WTC11 (cell line): ENCODE measurements at regions not wholly inside any gene's neighbourhood (a gene's known extent, or its start where the extent isn't known, plus 50 kb on each side); places are given as distances from the start of the nearest gene placed in this dataset.
A peak's percentile ranks its signal among the peaks of the same experiment; 100 is the strongest.

Source experiments
- ATAC-seq: fragments of 200-7000 bp; cut with Tn5 transposase; 2 replicates; pipeline ENCODE4 v1.10.0; 2021; ENCODE audit warnings: mild to moderate bottlenecking, moderate library complexity
- CTCF ChIA-PET: fragments of 300-600 bp; sonication (Branson Sonifier 250); formaldehyde crosslinking; loops from one replicate; lab custom pipeline; 2021; ENCODE audit warnings: antibody characterized with exemption; lab: Charles Lee
- POLR2A ChIA-PET: fragments of 350-600 bp; sonication (Branson Sonifier 250); formaldehyde crosslinking; loops from one replicate; lab custom pipeline; 2021; ENCODE audit warnings: antibody characterized with exemption; lab: Charles Lee
- DNase-seq: peaks from one replicate; pipeline ENCODE4 v3.0.0; 2021; ENCODE audit warnings: low spot score
- H3K27ac Mint-ChIP-seq: 2 replicates; pipeline ENCODE4 v1.8.0; 2021; ENCODE audit warnings: mixed read lengths
- H3K27me3 Mint-ChIP-seq: 2 replicates; pipeline ENCODE4 v1.8.0; 2021; ENCODE audit warnings: low read depth, mild to moderate bottlenecking, moderate library complexity, mixed read lengths
- H3K36me3 Mint-ChIP-seq: 2 replicates; pipeline ENCODE4 v1.8.0; 2021; ENCODE audit warnings: mixed read lengths
- H3K4me1 Mint-ChIP-seq: 2 replicates; pipeline ENCODE4 v1.8.0; 2022; ENCODE audit warnings: mixed read lengths
- H3K4me3 Mint-ChIP-seq: 2 replicates; pipeline ENCODE4 v1.8.0; 2021; ENCODE audit warnings: mild to moderate bottlenecking, moderate library complexity, mixed read lengths
- H3K9me3 Mint-ChIP-seq: 2 replicates; pipeline ENCODE4 v1.8.0; 2021; ENCODE audit warnings: mixed read lengths
- CBFB ChIP-seq: sonication (generic); formaldehyde crosslinking; IDR thresholded peaks from 2 replicates; pipeline ENCODE4 v1.8.1; 2022; ENCODE audit warnings: mild to moderate bottlenecking, low read depth, missing genetic modification reagents
- EMX1 ChIP-seq: fragments of 250-450 bp; sonication (Bioruptor Pico); IDR thresholded peaks from 2 replicates; pipeline ENCODE4 v1.8.0; 2021; ENCODE audit warnings: mild to moderate bottlenecking
- GTF2I ChIP-seq: fragments of 250-450 bp; sonication (Bioruptor Pico); conservative IDR thresholded peaks from 2 replicates; pipeline ENCODE4 v1.4.0; 2021; ENCODE audit warnings: mild to moderate bottlenecking
- JAZF1 ChIP-seq: fragments of 250-450 bp; sonication (Bioruptor Pico); IDR thresholded peaks from 2 replicates; pipeline ENCODE4 v1.9.0; 2021; ENCODE audit warnings: moderate library complexity, mild to moderate bottlenecking, inconsistent platforms
- MXD4 ChIP-seq: fragments of 250-450 bp; sonication (Bioruptor Pico); IDR thresholded peaks from 2 replicates; pipeline ENCODE4 v1.8.0; 2021; ENCODE audit warnings: mild to moderate bottlenecking, moderate library complexity, borderline replicate concordance
- RORB ChIP-seq: fragments of 250-450 bp; sonication (Bioruptor Pico); IDR thresholded peaks from 2 replicates; pipeline ENCODE4 v1.9.0; 2021; ENCODE audit warnings: mild to moderate bottlenecking
- SMAD3 ChIP-seq: sonication (generic); formaldehyde crosslinking; IDR thresholded peaks from 2 replicates; pipeline ENCODE4 v1.8.0; 2022; ENCODE audit warnings: missing genetic modification reagents, mild to moderate bottlenecking, borderline replicate concordance
- ZBTB21 ChIP-seq: sonication (generic); formaldehyde crosslinking; IDR thresholded peaks from 2 replicates; pipeline ENCODE4 v1.8.1; 2023; ENCODE audit warnings: mild to moderate bottlenecking, missing genetic modification reagents, borderline replicate concordance
- ZNF121 ChIP-seq: sonication (generic); formaldehyde crosslinking; IDR thresholded peaks from 2 replicates; pipeline ENCODE4 v1.8.0; 2023; ENCODE audit warnings: missing genetic modification reagents
- TF ChIP-seq, protein P1 (sequence below): sonication (generic); formaldehyde crosslinking; IDR thresholded peaks from 2 replicates; pipeline ENCODE4 v1.8.0; 2022; ENCODE audit warnings: missing genetic modification reagents
- TF ChIP-seq, protein P2 (sequence below): sonication (generic); formaldehyde crosslinking; IDR thresholded peaks from 2 replicates; pipeline ENCODE4 v1.8.1; 2022; ENCODE audit warnings: low read depth, mild to moderate bottlenecking, moderate library complexity, missing genetic modification reagents, borderline replicate concordance
- TF ChIP-seq, protein P3 (sequence below): fragments of 250-450 bp; sonication (Bioruptor Pico); IDR thresholded peaks from 2 replicates; pipeline ENCODE4 v1.9.0; 2021; ENCODE audit warnings: mild to moderate bottlenecking
- TF ChIP-seq, protein P4 (sequence below): sonication (generic); formaldehyde crosslinking; IDR thresholded peaks from 2 replicates; pipeline ENCODE4 v1.8.0; 2023; ENCODE audit warnings: missing genetic modification reagents, mild to moderate bottlenecking, borderline replicate concordance

DNA sequence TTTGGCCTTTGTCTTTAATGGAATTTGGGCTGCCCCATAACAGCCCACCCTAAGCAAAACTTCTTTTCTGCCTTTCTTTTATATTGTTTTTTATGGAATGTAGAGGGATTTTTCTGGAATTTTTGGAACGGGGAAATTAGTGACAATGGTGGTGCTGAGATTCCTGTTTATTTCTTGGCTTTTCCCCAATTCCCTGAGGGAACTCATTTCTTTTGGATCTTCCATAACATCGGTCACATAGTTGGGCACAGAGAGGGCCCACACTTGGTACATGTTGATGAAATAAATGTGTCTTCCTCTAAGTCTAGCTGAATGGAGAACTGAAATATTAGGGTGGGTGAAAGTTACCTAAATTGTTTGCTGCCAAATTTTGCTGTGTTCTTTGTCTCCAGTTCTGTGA lies 191.6 kb upstream of the TNP1 start (continued):
- TF ChIP-seq, protein P1, sequence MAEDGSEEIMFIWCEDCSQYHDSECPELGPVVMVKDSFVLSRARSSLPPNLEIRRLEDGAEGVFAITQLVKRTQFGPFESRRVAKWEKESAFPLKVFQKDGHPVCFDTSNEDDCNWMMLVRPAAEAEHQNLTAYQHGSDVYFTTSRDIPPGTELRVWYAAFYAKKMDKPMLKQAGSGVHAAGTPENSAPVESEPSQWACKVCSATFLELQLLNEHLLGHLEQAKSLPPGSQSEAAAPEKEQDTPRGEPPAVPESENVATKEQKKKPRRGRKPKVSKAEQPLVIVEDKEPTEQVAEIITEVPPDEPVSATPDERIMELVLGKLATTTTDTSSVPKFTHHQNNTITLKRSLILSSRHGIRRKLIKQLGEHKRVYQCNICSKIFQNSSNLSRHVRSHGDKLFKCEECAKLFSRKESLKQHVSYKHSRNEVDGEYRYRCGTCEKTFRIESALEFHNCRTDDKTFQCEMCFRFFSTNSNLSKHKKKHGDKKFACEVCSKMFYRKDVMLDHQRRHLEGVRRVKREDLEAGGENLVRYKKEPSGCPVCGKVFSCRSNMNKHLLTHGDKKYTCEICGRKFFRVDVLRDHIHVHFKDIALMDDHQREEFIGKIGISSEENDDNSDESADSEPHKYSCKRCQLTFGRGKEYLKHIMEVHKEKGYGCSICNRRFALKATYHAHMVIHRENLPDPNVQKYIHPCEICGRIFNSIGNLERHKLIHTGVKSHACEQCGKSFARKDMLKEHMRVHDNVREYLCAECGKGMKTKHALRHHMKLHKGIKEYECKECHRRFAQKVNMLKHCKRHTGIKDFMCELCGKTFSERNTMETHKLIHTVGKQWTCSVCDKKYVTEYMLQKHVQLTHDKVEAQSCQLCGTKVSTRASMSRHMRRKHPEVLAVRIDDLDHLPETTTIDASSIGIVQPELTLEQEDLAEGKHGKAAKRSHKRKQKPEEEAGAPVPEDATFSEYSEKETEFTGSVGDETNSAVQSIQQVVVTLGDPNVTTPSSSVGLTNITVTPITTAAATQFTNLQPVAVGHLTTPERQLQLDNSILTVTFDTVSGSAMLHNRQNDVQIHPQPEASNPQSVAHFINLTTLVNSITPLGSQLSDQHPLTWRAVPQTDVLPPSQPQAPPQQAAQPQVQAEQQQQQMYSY (CRISPR knock-in tag): no peak
- no peak for TF ChIP-seq ZNF121 (CRISPR knock-in tag)
- TF ChIP-seq, protein P2, sequence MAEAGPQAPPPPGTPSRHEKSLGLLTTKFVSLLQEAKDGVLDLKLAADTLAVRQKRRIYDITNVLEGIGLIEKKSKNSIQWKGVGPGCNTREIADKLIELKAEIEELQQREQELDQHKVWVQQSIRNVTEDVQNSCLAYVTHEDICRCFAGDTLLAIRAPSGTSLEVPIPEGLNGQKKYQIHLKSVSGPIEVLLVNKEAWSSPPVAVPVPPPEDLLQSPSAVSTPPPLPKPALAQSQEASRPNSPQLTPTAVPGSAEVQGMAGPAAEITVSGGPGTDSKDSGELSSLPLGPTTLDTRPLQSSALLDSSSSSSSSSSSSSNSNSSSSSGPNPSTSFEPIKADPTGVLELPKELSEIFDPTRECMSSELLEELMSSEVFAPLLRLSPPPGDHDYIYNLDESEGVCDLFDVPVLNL (CRISPR knock-in tag): no peak
- TF ChIP-seq EMX1 (CRISPR knock-in tag): no peak
- no peak for TF ChIP-seq CBFB (CRISPR knock-in tag)
- no peak for TF ChIP-seq SMAD3
- TF ChIP-seq GTF2I (CRISPR knock-in tag): no peak
- TF ChIP-seq, all 79 proteins: peak for 0

DNA sequence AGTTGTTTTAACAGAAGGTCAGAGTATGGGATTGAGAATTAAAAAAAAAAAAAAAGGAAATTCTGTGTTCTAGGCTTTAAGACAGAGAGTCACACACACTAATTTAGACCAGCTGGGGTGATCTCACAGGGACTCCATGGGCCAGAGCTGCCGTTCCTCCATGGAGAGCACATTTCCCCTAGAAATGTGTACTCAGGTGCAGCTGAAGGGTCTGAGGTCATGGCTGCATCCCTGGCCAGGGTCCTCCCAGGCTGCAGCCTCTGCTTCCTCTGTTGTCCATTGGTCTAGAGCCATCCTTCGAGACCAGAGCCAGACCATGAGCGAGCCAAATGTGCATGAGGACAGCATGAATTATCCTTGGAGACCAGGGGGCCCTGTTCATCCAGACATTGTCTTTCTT lies 190.1 kb upstream of the TNP1 start:
- POLR2A ChIA-PET: no interaction called here
- no peak overlapping the region for H3K4me3 Mint-ChIP-seq

DNA sequence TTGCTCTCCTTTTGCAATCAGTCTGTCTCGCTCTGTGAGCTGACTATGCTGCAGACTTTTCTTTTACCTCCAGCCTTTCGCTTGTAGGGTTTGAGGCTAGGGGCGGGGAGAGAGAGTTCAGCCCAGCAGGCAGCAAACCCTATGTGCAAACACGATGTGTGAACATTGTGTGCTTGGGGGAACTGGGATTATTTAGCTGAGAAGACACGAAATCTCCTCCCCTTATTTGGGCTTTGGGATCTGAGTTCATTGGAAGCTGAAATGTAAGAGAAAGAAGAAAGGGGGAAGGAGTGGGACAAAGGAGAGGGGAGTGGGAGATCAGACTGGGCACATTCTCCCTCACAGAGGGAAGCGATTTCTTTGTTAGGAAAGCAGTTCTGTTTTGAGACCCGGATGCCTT lies 189.6 kb upstream of the TNP1 start:
- Mint-ChIP-seq H3K36me3 (no peaks in the 10 kb centered on the region), H3K9me3 (no peaks in the 10 kb centered on the region), H3K4me3 (no peak overlapping the region), H3K27ac (no peak overlapping the region), H3K4me1 (peaks cover 13% of the 10 kb centered on the region), H3K27me3 (no peaks in the 10 kb centered on the region)
- TF ChIP-seq GTF2I (CRISPR knock-in tag) (no peak), MXD4 (no peak), JAZF1 (no peak), EMX1 (CRISPR knock-in tag) (no peak), ZBTB21 (CRISPR knock-in tag) (no peak)
- TF ChIP-seq, protein P3, sequence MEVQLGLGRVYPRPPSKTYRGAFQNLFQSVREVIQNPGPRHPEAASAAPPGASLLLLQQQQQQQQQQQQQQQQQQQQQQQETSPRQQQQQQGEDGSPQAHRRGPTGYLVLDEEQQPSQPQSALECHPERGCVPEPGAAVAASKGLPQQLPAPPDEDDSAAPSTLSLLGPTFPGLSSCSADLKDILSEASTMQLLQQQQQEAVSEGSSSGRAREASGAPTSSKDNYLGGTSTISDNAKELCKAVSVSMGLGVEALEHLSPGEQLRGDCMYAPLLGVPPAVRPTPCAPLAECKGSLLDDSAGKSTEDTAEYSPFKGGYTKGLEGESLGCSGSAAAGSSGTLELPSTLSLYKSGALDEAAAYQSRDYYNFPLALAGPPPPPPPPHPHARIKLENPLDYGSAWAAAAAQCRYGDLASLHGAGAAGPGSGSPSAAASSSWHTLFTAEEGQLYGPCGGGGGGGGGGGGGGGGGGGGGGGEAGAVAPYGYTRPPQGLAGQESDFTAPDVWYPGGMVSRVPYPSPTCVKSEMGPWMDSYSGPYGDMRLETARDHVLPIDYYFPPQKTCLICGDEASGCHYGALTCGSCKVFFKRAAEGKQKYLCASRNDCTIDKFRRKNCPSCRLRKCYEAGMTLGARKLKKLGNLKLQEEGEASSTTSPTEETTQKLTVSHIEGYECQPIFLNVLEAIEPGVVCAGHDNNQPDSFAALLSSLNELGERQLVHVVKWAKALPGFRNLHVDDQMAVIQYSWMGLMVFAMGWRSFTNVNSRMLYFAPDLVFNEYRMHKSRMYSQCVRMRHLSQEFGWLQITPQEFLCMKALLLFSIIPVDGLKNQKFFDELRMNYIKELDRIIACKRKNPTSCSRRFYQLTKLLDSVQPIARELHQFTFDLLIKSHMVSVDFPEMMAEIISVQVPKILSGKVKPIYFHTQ (CRISPR knock-in tag): no peak
- ATAC-seq: peak; percentile 65
- CTCF ChIA-PET: interaction anchor here (0.8 to 1.4 kb wide), 4 partner anchors 64 to 462 kb away, joined by 3 to 4 read pairs (median 3); no protein-coding TSS in a partner anchor
- no peak for DNase-seq
- POLR2A ChIA-PET: no interaction called here

More for the DNA sequence above, 190.1 kb upstream of the TNP1 start:
- H3K9me3 Mint-ChIP-seq: no peaks in the 10 kb centered on the region
- no peak overlapping the region for H3K27ac Mint-ChIP-seq
- TF ChIP-seq, protein P4, sequence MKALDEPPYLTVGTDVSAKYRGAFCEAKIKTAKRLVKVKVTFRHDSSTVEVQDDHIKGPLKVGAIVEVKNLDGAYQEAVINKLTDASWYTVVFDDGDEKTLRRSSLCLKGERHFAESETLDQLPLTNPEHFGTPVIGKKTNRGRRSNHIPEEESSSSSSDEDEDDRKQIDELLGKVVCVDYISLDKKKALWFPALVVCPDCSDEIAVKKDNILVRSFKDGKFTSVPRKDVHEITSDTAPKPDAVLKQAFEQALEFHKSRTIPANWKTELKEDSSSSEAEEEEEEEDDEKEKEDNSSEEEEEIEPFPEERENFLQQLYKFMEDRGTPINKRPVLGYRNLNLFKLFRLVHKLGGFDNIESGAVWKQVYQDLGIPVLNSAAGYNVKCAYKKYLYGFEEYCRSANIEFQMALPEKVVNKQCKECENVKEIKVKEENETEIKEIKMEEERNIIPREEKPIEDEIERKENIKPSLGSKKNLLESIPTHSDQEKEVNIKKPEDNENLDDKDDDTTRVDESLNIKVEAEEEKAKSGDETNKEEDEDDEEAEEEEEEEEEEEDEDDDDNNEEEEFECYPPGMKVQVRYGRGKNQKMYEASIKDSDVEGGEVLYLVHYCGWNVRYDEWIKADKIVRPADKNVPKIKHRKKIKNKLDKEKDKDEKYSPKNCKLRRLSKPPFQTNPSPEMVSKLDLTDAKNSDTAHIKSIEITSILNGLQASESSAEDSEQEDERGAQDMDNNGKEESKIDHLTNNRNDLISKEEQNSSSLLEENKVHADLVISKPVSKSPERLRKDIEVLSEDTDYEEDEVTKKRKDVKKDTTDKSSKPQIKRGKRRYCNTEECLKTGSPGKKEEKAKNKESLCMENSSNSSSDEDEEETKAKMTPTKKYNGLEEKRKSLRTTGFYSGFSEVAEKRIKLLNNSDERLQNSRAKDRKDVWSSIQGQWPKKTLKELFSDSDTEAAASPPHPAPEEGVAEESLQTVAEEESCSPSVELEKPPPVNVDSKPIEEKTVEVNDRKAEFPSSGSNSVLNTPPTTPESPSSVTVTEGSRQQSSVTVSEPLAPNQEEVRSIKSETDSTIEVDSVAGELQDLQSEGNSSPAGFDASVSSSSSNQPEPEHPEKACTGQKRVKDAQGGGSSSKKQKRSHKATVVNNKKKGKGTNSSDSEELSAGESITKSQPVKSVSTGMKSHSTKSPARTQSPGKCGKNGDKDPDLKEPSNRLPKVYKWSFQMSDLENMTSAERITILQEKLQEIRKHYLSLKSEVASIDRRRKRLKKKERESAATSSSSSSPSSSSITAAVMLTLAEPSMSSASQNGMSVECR (CRISPR knock-in tag): no peak
- TF ChIP-seq RORB (CRISPR knock-in tag): no peak
- TF ChIP-seq, all 79 proteins: peak for 0
- DNase-seq: no peak
- Mint-ChIP-seq H3K27me3 (no peaks in the 10 kb centered on the region), H3K4me1 (peaks cover 13% of the 10 kb centered on the region), H3K36me3 (no peaks in the 10 kb centered on the region)
- CTCF ChIA-PET: interaction anchor here (1.4 to 1.5 kb wide), 2 partner anchors 356 to 461 kb away, joined by 3 read pairs; no protein-coding TSS in a partner anchor
- ATAC-seq: no peak
